Urothelium cell line (cell line): ENCODE measurements at regions not wholly inside any gene's neighbourhood (a gene's known extent, or its start where the extent isn't known, plus 50 kb on each side); places are given as distances from the start of the nearest gene placed in this dataset.

Source experiments
- DNase-seq: peaks from one replicate; pipeline ENCODE4 v3.0.0; 2011; ENCODE audit warnings: low spot score, mixed read lengths
- FAIRE-seq: peaks from 2 replicates; lab custom pipeline; 2011; peaks lifted over from hg19 to GRCh38; lab: Jason Lieb, UNC

DNA sequence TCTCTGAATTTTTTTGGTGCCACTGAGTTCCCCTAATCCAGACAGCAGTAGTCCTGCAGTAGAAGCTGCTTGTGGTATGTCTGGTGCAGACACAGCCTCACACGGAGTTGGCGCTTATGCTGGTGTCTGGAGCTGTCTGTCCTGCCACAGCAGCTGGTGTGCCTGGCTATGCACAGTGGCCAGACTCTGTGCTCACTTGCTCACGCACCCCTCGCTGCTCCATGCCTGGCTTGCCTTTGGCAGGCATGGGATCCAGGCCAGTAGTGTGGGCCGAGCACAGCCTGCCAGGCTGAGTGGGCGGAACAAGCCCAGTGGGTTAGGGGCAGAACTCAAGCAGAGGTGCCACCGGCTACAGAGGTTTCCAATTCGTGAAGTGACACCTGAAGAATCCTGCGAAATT lies 845.9 kb upstream of the PCDH9 start:
- DNase-seq (no peak), FAIRE-seq (peak; percentile 59)

DNA sequence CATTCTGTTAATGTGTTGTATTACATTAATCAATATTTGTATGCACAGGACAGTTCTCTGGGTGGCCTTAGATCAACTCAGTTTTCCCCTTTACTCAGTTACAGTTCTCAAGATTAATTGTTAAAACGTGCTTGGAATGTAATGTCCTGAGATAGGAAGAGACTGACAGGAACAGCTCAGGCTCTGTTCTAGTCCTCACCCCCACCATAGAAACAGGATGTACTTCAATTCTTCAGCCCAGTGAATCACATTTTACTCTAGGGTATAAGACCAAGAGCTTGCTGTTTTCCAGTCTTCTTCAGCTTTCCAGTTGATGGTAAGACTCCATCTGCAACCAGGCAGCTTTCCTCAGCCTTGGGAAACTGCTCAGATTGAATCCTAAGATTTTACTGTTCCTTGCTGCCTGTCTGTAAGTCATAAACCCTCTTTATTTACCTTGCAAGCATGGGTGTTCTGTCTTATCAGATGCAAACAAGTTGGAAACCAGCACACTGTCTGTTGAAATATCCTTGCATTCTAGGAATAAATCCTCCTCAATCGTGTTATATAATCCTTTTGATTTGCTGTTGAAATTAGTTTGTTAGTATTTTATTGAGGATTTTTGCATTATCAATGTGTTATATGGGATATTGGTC lies 836.9 kb upstream of the PCDH9 start:
- FAIRE-seq = no peak
- no peak for DNase-seq

DNA sequence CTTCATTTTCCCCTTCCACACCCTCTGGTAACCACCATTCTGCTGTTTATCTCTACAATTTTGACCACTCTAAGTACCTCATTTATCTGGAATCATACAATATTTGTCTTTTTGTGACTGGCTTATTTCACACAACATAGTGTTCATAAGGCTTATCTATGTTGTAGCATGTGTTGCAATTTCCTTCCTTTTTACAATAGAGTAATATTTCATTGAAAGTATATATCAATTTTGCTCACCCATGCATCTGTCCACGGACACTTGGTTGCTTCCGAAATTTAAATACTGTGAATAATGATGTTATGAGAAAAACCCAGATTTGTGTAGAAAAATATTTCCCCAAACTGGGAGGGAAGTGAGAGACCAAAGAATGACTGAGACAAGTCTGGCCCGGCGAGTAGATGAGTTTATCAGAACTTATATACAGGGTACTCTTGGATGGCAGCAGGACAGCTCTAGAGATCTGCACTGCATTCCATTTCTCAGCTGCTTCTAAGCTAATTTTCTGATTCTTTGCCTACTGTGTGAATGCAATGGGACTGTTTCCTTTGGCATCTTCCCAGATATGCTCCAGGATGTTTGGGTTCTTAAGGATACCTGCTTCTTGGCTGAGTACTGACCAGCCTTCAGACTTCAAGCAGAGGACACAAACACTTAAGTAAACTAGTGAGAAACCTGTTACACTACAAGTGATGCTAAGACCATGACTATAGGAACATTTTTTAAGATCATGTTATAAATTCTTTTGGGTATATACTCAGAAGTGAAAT lies 834.0 kb upstream of the PCDH9 start:
- DNase-seq = no peak
- FAIRE-seq = no peak

DNA sequence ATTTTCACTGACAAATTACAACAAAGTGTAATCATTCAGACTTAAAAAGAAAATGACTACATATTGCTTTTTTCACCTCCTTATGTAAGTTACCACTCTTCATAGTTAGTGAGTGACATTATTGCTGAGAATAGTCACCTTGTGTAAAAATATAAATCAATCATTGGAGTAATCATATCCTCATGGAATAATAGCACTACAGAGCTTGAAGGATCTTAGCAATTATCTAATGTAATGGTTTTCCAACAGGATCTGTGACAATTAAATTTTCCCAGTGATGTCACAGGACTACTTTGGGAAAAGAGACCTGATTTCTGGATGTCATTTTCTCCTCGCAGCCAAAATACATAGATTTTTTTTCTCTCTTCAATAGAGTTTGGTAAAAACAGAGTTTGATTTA lies 833.0 kb upstream of the PCDH9 start:
- DNase-seq = no peak

DNA sequence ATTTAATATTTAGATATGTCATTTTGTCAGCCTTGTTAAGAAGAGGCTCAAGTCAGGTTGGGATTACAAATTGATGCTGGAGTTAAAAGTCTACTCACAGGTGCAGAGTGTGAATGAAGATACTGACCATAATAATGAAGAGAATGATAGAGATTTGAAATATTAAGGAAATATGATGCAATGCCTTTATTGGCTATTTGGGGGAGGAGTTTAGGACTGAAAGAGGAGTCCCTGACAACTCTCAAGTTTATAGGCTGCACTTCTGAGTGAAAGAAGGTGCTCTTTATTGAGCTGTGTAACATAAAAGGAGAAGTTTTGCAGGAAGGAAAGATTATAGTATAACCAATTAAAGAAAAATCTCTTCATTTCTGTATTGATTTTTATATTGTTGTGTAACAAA lies 827.7 kb upstream of the PCDH9 start:
- no peak for DNase-seq
- no peak for FAIRE-seq

More for the DNA sequence above, 833.0 kb upstream of the PCDH9 start:
- no peak for FAIRE-seq

DNA sequence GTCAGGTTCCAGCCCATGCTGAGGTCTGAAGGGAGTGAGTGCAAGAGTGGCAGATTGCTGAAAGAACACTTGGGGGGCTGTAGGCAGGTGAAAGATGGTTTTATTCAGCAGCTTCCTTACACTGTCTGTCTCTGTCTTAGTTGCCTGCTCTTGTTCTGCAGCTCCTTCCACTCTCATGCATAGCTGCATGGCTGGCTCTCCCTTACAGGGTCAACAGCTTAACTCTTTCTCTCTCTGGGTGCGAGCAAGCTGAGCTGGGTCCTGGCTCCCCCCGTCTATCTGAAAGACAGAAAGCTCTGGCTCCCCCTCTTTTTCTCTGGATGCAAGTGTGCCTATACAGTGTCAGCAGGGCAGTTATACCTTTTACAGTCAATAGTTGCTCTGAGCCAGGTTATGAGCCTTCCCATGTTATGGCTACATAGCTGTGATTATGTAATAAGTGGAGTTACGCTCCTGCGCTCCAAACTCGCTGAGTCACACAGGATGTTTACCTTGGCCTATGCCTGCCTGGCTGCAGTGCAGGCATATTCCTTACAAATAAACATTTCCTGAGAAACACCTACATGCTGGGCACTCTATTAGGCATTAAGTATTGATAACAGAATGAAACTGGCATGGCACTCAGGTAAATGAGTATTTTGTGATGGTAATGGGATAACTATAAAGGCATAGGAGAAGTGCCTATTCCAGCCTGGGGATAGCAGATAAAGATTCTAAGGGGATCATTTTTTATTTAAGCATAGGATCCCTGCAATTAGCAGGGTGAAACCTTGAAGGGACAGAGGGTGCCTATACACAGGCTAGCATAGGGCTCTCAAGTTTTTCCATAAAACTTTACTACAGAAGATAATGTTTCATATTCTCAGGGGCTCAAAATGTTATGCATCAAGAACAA lies 826.9 kb upstream of the PCDH9 start:
- FAIRE-seq (no peak), DNase-seq (peak; percentile 27)

DNA sequence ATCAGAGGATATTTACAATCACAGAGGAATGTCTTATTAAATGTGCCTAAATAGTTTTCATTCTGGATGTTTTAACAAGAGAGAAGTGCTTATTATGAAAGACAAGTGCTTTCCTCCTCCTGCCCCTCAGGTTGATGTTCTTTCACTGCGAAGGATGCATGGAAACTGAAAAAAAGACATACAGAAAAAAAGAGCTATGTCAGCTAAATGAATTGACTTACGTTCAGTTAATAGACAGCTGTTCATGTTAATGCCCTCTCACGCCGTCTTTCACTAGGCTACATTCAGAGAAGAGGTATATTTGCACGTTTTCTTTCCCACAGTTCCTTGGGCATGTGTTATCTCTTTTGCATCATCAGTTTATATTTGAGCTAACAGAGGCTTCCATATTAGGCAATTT lies 821.8 kb upstream of the PCDH9 start:
- no peak for FAIRE-seq

DNA sequence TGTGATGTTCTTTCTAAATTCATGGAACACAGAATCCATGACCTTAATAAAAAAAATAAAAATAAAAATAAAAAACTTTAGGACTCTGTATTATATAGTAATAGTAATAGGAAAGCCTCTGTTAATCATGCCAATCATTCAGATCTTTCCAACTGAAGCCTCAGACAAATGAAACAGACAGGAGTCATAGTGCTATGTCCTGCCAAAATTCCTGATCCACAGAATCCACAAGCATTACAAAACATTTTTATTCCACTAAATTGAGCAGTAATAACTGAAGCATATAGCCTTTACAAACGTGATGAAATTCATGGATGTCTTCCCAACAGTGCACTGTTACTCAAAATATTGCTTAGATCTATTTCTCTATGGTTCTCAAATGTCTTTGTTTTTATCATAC lies 820.6 kb upstream of the PCDH9 start:
- FAIRE-seq = no peak
- DNase-seq = no peak

More for the DNA sequence above, 821.8 kb upstream of the PCDH9 start:
- DNase-seq = no peak

DNA sequence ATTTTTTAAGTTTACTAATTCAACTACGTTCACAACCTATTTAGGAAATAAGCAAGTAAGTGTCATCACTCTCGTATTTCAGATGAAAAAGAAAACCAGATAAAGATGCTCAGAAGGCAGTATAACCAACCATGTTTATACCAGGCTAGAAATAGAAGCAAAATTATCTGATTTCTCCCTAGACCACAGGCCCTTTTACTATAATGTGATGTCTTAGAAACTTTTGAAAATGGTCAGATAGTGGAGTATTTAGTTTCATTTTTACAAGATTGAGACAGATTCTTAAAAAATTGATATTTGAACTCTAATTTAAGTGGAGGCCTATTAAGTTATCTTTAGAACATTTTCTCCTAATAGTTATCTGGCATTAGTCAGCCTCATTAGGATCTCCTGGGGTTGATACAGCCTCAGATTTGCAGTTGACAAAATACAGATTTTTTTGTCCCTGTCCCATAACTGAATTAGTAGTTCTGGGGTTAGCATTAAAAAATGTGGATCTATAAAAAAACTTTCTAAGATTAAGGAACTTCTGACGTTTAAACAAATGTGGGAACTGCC lies 818.7 kb upstream of the PCDH9 start:
- DNase-seq (no peak), FAIRE-seq (no peak)

DNA sequence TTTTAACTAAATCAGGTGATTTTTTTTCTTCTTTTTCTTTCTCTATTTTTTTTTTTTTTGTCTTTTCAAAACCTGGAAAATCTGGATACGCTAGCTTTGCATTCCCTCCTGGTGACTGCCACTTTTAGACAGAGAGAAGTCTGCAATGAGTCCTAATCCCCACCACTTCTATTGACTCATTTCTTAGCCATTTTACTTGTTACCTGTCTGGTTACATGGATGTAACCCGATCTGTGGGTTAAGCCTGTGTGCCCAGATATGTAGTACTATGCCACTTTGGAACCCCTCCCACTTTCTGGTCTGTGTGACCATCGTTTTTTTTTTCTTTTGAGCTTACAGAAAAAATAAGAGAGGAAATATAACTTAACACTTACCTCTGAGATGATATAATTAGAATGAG lies 817.8 kb upstream of the PCDH9 start:
- DNase-seq (no peak), FAIRE-seq (no peak)

DNA sequence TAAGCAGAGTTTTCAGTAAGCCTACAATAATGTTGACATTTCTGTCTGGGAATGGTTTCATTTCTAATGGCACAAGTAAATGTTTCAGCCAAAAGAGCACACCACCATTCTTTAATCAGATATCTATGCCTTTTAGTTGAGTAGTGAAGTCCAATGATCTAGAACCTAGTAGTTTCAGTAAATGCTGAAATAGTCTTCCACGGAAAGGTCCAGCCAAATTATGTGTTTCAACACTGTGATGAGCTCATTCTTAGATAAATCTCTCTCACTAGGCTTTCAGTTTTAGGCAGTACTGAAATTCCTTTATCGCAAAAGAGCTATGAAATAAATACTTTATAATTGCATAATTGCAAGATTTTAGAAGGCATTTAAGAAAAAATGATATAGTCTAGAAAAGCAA lies 816.8 kb upstream of the PCDH9 start:
- DNase-seq = no peak
- no peak for FAIRE-seq

DNA sequence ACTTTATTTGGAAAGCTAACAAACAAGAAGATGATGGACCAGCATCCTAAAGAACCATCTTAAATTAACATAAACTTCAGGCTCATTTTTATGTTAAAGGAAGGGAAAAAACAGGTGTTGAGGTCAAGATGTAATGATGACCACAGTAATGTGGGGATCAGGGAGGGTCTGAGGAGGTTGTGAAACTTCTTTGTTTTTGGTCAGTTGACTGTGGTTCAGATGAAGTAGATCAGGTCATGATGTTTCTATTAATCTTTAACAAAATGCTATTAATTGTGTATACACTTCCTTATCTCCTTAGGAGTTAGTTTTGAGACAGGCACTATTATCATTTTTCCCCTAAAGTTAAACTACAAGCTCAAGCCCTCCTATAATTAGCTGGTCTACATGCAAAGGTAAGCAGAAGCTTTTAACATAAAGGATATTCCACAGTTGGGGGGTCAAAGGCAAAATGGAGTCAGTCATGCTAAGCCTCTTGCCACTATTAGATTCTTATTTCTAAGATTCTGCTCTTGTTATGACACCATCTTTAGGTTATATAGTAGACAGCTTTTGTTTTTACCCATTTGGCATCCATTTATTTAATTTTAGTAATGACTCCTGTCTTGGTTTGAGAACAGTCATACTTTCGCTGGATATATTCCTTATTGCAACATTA lies 800.1 kb upstream of the PCDH9 start:
- FAIRE-seq (no peak), DNase-seq (no peak)

DNA sequence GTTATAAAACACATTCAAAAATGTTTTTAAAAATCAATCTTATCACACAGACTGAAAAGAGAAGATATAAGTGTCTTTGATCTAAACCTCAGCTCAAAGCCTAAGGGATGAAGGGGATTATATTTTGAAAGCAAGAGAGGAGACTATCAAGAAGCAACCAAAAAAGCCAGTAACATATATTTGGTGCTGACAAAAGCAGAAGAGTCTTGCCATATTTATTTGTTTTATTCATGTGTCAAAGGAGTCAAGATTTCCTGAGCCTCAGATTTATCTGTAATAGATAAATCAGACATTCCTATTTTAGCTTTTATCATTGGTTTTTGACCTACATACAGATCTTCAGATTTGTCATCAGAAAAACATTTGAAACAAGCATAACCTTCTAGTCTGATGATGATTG lies 798.6 kb upstream of the PCDH9 start:
- FAIRE-seq = no peak
- no peak for DNase-seq

DNA sequence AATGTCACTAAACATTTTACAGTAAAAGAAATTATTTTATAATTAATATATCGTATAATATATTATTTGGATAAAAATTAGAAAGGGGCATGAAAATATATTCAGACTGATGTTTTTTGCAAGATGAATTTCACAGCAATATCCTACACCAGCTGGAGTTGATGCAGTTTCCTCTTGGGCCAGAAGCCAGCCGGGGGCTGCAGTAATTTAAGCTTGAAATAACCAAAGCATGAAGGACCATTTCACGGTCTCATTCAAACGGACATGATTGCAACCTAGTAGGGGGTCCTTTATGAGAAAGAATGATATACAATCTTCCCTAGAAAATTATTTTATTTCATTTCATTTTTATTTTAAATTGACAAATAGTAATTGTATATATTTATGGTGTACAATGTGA lies 797.2 kb upstream of the PCDH9 start:
- FAIRE-seq (no peak), DNase-seq (no peak)

DNA sequence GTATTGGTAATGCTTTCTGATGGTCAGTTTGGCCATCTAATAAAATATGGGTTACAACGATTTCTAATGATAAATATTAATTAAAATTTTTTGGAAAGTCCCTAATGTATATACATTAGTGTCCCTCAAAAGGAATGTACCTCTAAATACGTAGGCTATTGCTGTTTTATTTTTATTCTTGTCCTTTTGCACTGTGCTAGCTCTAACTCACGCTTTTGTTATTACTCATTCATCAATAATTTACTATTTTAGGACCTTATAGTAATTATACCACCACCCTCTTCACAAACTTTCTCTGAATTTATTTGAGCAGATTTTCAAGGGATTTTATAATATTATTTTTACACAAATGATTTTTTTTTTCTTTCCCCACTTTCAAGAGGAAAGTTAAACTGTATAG lies 795.9 kb upstream of the PCDH9 start:
- no peak for DNase-seq
- no peak for FAIRE-seq

DNA sequence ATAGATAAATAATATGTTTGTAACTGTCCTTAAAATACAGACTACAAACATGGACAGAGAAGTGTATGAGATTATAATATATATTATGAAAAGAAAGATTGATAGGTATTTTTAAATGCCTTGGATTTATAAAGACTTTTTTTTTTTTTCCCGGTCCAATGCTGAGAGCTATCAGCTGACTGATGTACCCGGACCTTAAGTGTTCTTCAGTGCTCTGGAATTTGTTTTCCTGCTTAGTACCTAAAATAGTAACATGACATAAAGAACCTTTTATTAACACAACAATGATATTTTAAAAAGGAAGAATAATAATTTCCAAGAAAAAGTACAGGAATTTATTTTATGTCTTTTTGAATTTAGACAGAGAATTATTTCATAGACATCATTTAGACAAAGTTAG lies 795.5 kb upstream of the PCDH9 start:
- no peak for FAIRE-seq
- DNase-seq = no peak

DNA sequence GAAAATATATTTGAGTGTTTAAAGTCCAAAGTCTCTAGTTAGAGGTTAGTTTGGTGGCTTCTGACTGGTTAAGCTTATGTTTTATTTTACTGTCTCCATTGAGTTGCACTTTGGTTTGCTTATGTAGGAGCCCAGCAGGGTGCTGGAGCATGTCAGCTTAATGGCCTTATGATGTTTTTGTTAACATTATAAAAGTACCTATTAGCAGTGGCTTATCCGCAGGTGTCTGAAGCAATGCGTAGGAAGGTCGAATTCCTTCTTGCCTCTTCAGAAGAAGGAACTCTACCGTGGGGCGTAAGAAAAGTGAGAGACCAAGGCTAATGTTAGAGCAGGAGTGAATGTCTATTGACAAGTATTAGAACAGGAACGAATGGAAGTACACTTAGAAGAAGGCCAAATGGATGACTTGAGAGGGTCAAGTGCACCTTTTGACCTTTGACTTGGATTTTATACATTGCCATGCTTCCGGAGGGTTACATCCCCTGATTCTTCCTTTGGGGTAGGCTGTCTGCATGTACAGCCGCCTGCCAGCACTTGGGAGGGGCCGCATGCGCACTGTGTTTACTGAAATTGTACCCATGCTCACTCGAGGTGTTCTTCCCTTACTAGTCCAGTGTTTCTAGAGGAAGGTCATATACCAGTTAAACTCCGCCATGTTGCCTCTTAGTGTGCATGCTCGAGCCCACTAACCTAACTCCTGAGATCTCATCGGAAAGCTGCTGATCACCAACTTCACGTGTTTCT lies 793.9 kb upstream of the PCDH9 start:
- no peak for FAIRE-seq
- no peak for DNase-seq

DNA sequence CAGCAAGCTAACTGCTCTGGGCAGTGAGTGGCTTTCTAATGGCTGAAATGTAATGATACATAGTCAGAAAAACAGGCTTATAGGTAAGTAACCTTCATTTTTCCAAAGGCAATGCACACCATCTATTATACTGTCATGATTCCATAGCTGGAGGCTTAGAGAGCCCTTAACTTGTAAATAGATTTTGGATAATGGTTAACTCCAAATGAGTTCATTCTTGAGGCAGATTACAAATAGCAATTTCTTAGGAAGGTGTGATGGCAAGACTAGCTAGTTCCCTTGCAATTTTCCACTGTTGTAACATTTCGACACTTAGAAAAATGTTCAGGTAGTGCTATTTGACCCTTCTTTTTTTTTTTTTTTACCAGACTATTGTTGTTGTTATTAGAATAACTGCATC lies 789.8 kb upstream of the PCDH9 start:
- DNase-seq (no peak), FAIRE-seq (no peak)

DNA sequence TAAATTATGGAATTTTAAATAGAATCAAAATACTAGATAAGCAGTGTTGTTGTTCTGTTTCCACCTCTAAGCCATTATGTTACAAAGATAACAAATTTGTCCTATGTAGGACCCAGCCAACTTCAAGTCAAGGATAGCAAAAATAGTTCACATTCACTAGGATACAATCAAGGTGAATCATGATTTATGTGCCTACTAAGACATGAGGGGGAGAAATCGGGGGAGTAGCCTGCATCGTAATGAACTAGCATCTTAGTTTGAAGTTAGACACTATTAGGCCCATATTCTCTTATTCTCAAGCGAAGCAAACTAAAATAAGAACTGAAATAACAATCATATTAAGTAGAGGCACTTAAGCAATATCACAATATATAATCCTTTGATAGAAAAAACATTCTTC lies 779.4 kb upstream of the PCDH9 start:
- FAIRE-seq = no peak

DNA sequence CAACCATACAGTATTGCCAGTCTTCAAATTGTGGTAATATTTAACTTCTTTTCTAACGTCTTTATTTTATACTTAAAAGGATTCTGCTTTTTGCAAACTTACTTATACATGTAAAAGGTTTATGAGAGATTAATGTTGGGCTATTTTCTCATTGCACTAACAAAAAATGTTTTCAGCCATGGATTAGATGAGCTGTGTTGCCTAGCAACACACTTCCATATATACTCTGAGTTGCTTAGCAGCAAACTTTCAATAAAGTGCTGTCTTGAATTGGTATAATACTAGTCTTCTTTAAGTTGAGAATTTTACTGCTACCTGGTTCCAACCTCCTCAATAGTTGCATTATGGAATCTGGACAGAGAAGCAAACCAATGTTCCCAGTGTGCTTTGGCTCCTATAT lies 777.4 kb upstream of the PCDH9 start:
- DNase-seq = no peak
- FAIRE-seq = no peak

More for the DNA sequence above, 779.4 kb upstream of the PCDH9 start:
- no peak for DNase-seq
